Endodermal cell (in vitro differentiated cells): ENCODE measurements at regions not wholly inside any gene's neighbourhood (a gene's known extent, or its start where the extent isn't known, plus 50 kb on each side); places are given as distances from the start of the nearest gene placed in this dataset.
A peak's percentile ranks its signal among the peaks of the same experiment; 100 is the strongest.

Source experiments
- DNase-seq: peaks from one replicate; pipeline ENCODE4 v3.0.0-alpha.2; 2017
- H3K27ac ChIP-seq: 2 replicates; pipeline ENCODE4 v1.5.1; 2013; ENCODE audit warnings: mild to moderate bottlenecking, low read depth, low read length, moderate library complexity
- H3K27me3 ChIP-seq: 2 replicates; pipeline ENCODE4 v1.6.1; 2013; ENCODE audit warnings: mild to moderate bottlenecking, low read length, moderate library complexity; ENCODE audit not compliant: insufficient read depth, control insufficient read depth, poor library complexity, severe bottlenecking
- H3K36me3 ChIP-seq: 2 replicates; pipeline ENCODE4 v1.7.0; 2013; ENCODE audit warnings: mild to moderate bottlenecking, low read length, moderate library complexity; ENCODE audit not compliant: control insufficient read depth, insufficient read depth
- H3K4me1 ChIP-seq: one replicate; pipeline ENCODE4 v1.7.0; 2013; ENCODE audit warnings: low read length; ENCODE audit not compliant: control insufficient read depth, insufficient read depth
- H3K4me3 ChIP-seq: 2 replicates; pipeline ENCODE4 v1.5.1; 2013; ENCODE audit warnings: mild to moderate bottlenecking, low read length, moderate library complexity
- H3K9ac ChIP-seq: 2 replicates; pipeline ENCODE4 v1.6.1; 2013; ENCODE audit warnings: mild to moderate bottlenecking, low read length, moderate library complexity; ENCODE audit not compliant: poor library complexity, severe bottlenecking; ENCODE audit errors: extremely low read depth
- H3K9me3 ChIP-seq: 2 replicates; pipeline ENCODE4 v1.6.1; 2013; ENCODE audit warnings: mild to moderate bottlenecking, low read length, moderate library complexity; ENCODE audit not compliant: control insufficient read depth
- H3K27ac Mint-ChIP-seq: 2 replicates; pipeline ENCODE4 v1.8.0; 2020; ENCODE audit warnings: mixed read lengths
- H3K27me3 Mint-ChIP-seq: 2 replicates; pipeline ENCODE4 v1.8.0; 2021; ENCODE audit warnings: mild to moderate bottlenecking, mixed read lengths; ENCODE audit not compliant: insufficient read depth
- H3K36me3 Mint-ChIP-seq: 2 replicates; pipeline ENCODE4 v1.8.0; 2020; ENCODE audit warnings: low read depth, mixed read lengths
- H3K4me1 Mint-ChIP-seq: 2 replicates; pipeline ENCODE4 v1.8.0; 2020; ENCODE audit warnings: mixed read lengths
- H3K4me3 Mint-ChIP-seq: 2 replicates; pipeline ENCODE4 v1.8.0; 2020; ENCODE audit warnings: mild to moderate bottlenecking, moderate library complexity, mixed read lengths
- H3K9me3 Mint-ChIP-seq: 2 replicates; pipeline ENCODE4 v1.8.0; 2020; ENCODE audit warnings: mild to moderate bottlenecking, mixed read lengths
- WGBS, 2 experiments: methylation state at CpG; one replicate each; pipeline versions ENCODE4 v1.1.5 to v1.1.7; 2013; ENCODE audit warnings: missing lambda C conversion rate in 2 of 2, mixed read lengths in 1 of 2; ENCODE audit not compliant: insufficient coverage in 1 of 2, insufficient read length in 1 of 2; 5-methylcytosine and 5-hydroxymethylcytosine counted together
- TF ChIP-seq, protein P1 (sequence below): fragments of 200-600 bp; sonication (generic); conservative IDR thresholded peaks from 2 replicates; pipeline ENCODE4 v1.5.0; 2021; ENCODE audit warnings: antibody characterized with exemption, mild to moderate bottlenecking

- Histone ChIP-seq H3K27ac (no peak overlapping the region), H3K4me1 (no peaks in the 10 kb centered on the region), H3K27me3 (no peaks in the 10 kb centered on the region), H3K9me3 (no peaks in the 10 kb centered on the region), H3K9ac (no peak overlapping the region), H3K4me3 (no peak overlapping the region), H3K36me3 (no peaks in the 10 kb centered on the region)
- Mint-ChIP-seq H3K27me3 (no peaks in the 10 kb centered on the region), H3K36me3 (no peaks in the 10 kb centered on the region), H3K4me3 (no peak overlapping the region), H3K27ac (no peak overlapping the region), H3K4me1 (peaks cover 2% of the 10 kb centered on the region), H3K9me3 (no peaks in the 10 kb centered on the region)
- no peak for DNase-seq
- TF ChIP-seq, protein P1, sequence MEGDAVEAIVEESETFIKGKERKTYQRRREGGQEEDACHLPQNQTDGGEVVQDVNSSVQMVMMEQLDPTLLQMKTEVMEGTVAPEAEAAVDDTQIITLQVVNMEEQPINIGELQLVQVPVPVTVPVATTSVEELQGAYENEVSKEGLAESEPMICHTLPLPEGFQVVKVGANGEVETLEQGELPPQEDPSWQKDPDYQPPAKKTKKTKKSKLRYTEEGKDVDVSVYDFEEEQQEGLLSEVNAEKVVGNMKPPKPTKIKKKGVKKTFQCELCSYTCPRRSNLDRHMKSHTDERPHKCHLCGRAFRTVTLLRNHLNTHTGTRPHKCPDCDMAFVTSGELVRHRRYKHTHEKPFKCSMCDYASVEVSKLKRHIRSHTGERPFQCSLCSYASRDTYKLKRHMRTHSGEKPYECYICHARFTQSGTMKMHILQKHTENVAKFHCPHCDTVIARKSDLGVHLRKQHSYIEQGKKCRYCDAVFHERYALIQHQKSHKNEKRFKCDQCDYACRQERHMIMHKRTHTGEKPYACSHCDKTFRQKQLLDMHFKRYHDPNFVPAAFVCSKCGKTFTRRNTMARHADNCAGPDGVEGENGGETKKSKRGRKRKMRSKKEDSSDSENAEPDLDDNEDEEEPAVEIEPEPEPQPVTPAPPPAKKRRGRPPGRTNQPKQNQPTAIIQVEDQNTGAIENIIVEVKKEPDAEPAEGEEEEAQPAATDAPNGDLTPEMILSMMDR: no peak
- 100% methylated on average over 1 of the region's 1 CpG; no CpG with 5 or more reads in 1 of the 2 experiments for WGBS, 2 experiments
Observed at GRCh38 chr4:134529629-134530028, 328.0 kb upstream of the PABPC4L start.

DNA sequence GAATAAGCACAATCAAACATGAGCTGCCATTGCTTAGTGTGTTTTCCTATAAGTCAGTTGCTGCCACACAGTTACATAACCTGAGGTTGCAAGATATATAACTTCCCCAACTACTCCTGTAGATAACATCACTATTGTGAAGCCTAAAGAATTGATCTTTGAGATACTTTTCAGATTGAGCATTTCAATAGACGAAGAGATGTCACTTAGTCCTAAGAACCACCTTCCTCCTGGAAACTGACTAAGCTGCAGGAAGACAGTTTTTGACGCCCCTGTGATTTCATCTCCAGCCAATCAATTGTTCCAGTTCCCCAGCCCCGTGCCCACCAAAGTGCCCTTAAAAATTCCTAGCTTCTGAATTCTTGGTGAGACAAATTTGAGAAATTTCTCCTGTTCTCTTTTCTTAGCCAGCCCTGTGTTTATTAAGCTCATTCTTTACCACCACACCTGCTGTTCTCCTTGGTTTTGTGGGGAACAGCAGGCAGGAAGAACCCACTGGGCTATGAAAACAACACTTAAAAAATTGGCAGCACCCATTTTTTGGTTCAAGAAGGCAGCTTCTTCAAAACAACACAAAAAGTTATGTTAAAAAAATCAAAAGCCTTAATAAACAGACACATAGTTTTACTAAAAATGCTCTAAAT is 317.1 kb upstream of the PABPC4L start:
- peak; percentile 44 for DNase-seq
- H3K4me3 ChIP-seq: no peak overlapping the region
- WGBS, 2 experiments: 60% methylated on average over 3 of the region's 3 CpGs; no CpG with 5 or more reads in 1 of the 2 experiments
- no peak overlapping the region for H3K27ac ChIP-seq
- H3K4me1 ChIP-seq: no peaks in the 10 kb centered on the region
- H3K9me3 ChIP-seq: no peaks in the 10 kb centered on the region
- H3K36me3 ChIP-seq: no peaks in the 10 kb centered on the region
- H3K36me3 Mint-ChIP-seq: no peaks in the 10 kb centered on the region
- H3K27me3 ChIP-seq: no peaks in the 10 kb centered on the region
- no peak overlapping the region for H3K27ac Mint-ChIP-seq
- no peak overlapping the region for H3K9ac ChIP-seq
- H3K4me3 Mint-ChIP-seq: no peak overlapping the region
- TF ChIP-seq, protein P1: no peak
- H3K27me3 Mint-ChIP-seq: no peaks in the 10 kb centered on the region
- H3K4me1 Mint-ChIP-seq: peaks cover 10% of the 10 kb centered on the region
- H3K9me3 Mint-ChIP-seq: no peaks in the 10 kb centered on the region

- H3K4me1 ChIP-seq: no peaks in the 10 kb centered on the region
- Mint-ChIP-seq H3K27ac (no peak overlapping the region), H3K4me3 (no peak overlapping the region), H3K36me3 (peaks cover 3% of the 10 kb centered on the region), H3K4me1 (peaks cover 7% of the 10 kb centered on the region), H3K9me3 (peaks cover 10% of the 10 kb centered on the region), H3K27me3 (no peaks in the 10 kb centered on the region)
- no peak overlapping the region for H3K27ac ChIP-seq
- H3K9ac ChIP-seq: no peak overlapping the region
- TF ChIP-seq, protein P1: no peak
- no peaks in the 10 kb centered on the region for H3K36me3 ChIP-seq
- WGBS, 2 experiments: 87% methylated on average over 1 of the region's 2 CpGs; no CpG with 5 or more reads in 1 of the 2 experiments
- H3K4me3 ChIP-seq: no peak overlapping the region
- no peaks in the 10 kb centered on the region for H3K27me3 ChIP-seq
- peaks cover 15% of the 10 kb centered on the region for H3K9me3 ChIP-seq
- no peak for DNase-seq
Observed at GRCh38 chr4:134510544-134510943, 309.0 kb upstream of the PABPC4L start.
